ENCODE measurements at regions not wholly inside any gene's neighbourhood (a gene's known extent, or its start where the extent isn't known, plus 50 kb on each side); places are given as distances from the start of the nearest gene placed in this dataset.
A peak's percentile ranks its signal among the peaks of the same experiment; 100 is the strongest.

DNA sequence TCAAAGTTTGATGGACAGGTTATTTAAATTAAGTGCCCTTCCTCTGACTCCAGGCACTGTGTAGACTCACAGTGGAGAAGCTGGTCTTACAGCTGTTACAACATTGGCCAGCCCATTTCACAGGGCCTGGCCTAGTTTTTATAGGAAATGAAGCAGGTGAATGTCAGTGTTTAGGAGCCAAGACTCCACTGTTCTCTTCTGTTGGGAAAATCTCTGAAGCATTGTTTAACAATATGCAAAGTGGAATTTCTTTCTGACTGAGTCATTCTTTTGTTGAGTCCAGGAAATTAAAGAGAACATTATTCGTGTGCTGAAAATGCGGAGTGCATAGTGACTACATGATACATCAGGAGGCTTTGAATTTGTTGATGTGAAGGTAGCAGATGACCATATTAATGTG is 64.7 kb downstream of the ARRDC4 start:
- intact Hi-C loops (cut with DNase I) = no loop called here
- no peak for DNase-seq

DNA sequence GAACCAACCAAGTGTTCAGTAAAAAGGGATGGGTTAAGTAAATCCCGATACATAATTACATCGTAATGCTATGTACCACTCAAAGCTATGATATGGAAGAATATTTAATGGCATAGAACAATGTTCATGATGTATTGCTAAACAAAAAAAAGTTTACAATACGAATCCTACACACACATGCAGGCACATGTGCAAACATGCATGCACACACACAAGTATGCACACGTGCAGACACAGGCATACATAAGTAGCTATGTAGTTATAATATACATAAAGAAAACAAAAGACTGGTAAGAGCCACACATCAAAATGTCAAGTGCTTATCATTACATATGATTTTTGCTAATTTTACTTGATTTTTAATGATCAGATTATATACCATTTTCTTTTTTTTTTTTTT is 74.2 kb downstream of the ARRDC4 start:
- intact Hi-C loops (cut with DNase I) = no loop called here
- no peak for DNase-seq

GRCh38 chr15:98035134-98035533 is 74.6 kb downstream of the ARRDC4 start:
- intact Hi-C loops (cut with DNase I) = no loop called here
- no peak for DNase-seq

DNA sequence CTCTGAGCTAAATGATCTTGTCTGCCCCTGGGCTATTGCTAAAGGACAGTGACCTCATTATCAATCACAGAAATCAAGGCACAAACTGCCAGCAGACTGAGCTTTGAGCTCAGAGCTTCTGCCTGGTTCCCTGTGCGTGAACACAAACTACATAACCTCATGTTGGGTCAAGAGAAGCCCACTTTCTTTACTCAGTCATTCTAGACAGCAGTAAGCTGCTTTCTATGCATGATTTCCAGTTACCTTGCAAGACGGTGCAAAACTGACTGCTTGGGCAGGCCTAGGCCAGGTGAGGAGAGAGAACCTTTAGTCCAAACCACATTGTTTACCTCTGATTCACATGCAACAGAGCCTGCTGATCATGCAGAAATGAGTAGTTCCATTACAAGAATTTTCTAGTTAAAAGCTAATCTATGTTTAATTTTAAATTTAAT is 75.1 kb downstream of the ARRDC4 start:
- intact Hi-C loops (cut with DNase I) = no loop called here
- DNase-seq = no peak

DNA sequence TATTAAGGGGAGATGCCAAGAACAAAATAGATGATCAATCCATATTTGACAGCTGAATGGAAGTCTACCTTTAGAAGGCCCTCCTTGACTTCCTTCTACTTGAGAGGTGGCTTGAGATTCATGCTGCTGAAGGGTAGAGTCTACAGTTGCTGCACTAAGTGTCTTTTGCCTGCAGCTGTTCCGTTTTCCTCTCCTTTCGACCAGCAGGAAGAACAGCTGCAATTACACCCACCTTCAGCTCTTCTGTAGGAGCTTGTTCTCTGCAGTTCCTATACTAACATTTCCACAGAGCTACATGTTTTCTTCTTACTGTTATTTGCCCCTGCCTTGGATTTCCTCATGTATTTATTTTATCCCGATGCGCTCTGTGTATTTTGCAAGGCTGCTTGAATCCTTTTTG is 79.1 kb downstream of the ARRDC4 start:
- intact Hi-C loops (cut with DNase I) = no loop called here
- no peak for DNase-seq

- no peak for DNase-seq
- intact Hi-C loops (cut with DNase I) = no loop called here
Observed at GRCh38 chr15:98040146-98040545, 79.6 kb downstream of the ARRDC4 start.

DNA sequence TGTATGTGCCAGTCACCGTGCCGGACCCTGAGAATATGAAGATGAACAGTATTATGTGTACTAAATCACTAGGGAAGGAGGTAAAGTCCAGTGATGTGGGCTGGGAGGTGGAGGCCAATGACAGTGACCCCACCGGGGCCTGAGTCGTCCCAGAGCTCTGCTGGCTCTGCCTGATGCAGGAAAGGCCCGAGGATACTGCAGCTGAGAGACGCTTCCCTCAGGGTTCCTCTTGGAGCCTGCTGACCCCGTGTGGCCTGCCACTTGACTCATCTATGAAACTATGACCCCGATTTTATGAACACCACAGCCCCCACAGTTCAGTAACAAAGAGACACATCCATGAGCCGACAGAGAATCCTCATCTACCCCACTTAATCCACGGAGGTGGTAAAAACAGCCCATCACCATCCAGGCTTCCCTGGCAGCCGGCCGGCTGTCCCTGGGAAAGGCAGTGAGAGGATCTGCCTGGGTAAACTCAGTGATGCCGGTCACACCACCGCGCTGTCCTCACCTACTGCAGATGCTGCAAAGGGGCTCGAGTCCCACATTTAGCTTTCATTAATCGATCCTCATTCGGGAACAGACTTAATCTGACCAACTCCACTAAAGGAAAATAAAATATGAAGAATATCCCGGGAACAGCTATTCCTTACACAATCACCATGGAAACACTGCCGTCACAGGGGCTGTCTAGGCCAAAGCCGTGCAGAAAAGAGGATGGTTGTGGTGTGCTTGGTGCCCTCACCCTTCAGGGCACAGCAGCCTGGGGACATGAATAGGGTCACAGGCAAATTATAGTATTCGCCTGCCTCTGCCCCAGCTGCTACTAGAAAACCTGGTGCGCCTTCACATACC is 82.9 kb downstream of the ARRDC4 start:
- peak in 7 of 42 donors; percentile 3 to 39 (median 13) for DNase-seq
- intact Hi-C loops (cut with DNase I) = no loop called here

GRCh38 chr15:98051734-98052133 is 91.2 kb downstream of the ARRDC4 start:
- intact Hi-C loops (cut with DNase I) = no loop called here

GRCh38 chr15:98057453-98057852 is 97.0 kb downstream of the ARRDC4 start:
- DNase-seq = no peak
- intact Hi-C loops (cut with DNase I) = no loop called here

More at GRCh38 chr15:98051734-98052133, 91.2 kb downstream of the ARRDC4 start:
- no peak for DNase-seq

DNA sequence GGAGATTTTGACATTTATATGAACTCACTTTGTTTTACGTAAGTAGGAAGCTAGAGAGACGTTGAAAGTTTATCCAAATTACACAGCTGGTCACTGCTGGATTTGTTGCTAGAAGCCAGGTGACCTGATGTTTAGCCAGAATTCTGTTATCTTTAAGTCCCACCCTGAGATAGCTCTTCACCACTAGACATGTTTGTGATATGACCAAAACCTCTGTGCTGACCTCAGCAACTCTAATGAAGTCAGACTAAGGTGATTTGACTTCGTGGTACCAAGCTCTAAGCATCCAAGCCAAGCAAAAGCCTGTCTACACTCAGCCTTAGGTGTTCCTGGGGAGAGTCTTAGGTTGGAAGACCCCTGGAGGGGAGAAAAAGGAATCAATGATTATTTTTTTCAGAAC is 102.4 kb downstream of the ARRDC4 start:
- DNase-seq = no peak
- intact Hi-C loops (cut with DNase I) = no loop called here

DNA sequence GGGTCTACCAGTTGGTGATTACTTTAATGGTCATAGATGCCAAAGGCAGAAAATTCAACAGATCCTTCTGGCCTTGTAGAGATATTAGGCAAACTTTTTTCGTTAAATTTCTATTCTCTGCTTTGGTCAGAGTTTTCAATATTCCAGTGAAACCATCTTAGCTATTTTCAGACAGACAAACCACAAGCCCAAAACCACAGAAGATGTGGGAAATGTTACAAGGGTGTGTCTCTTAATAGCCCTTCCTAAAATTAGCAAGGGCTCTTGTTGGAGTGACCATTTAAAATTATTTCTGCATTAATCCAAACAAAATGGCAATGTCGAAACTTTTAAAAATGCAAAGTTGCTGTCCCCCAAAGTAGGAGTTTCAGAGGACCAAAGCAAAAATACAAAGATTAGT is 102.8 kb downstream of the ARRDC4 start:
- intact Hi-C loops (cut with DNase I) = no loop called here
- no peak for DNase-seq

GRCh38 chr15:98063871-98064270 is 103.4 kb downstream of the ARRDC4 start:
- no peak for DNase-seq
- intact Hi-C loops (cut with DNase I) = no loop called here

DNA sequence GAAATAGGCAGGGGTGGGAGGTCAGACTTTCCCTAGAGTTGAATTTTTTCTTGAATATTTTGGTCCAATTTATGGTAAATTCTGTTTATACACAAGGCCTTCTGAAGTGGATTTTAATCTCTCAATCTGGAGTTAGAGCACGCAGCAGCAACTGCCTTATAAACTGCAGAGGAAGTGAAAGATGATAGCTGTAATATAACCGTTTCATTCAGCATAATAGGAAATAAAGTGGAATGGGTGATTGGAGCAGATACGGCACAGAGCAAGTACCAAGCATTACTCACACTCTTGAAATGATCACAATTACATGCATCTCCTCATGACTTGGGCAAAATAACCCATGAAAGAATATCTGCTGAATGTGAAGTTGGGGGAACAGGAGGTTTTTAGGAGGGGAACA is 106.8 kb downstream of the ARRDC4 start:
- intact Hi-C loops (cut with DNase I) = no loop called here

GRCh38 chr15:98069256-98069655 is 108.8 kb downstream of the ARRDC4 start:
- intact Hi-C loops (cut with DNase I) = no loop called here
- DNase-seq = no peak

More for the DNA sequence above, 106.8 kb downstream of the ARRDC4 start:
- no peak for DNase-seq

GRCh38 chr15:98070137-98070536 is 109.6 kb downstream of the ARRDC4 start:
- DNase-seq = no peak
- intact Hi-C loops (cut with DNase I) = no loop called here

DNA sequence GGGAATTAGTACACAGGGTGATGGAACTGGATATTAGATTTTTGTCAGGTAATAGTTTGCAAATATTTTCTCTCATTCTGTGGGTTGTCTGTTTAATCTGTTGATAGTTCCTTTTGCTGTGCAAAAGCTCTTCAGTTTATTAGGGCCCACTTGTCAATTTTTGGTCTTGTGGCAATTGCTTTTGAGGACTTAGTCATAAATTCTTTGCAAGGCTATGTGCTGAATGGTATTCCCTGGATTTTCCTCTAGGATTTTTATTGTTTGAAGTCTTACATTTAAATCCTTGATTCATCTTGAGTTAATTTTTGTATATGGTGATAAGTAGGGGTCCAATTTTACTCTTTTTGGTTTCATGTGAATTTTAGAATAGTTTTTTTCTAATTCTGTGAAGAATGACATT is 111.3 kb downstream of the ARRDC4 start:
- intact Hi-C loops (cut with DNase I) = no loop called here
- DNase-seq = no peak

DNA sequence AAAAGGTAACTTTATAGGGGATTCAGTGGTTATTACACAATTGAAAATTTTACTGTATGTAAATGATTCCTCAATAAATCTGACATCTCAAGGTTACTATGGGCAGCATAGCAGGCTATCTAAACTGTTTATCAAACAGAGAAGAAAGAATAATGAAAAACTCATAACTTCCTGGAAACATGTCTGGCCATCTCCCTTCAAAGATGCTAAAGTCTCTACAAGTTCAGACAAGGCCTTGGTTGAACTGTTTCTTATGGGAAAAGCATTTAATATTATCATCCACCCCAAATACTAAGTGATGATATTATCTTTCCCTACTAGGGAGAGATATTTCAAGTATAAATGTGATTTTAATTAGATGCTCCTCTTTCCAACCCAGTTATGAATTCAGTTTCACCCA is 114.9 kb downstream of the ARRDC4 start:
- intact Hi-C loops (cut with DNase I) = no loop called here

GRCh38 chr15:98076021-98076816 is 115.7 kb downstream of the ARRDC4 start:
- intact Hi-C loops (cut with DNase I) = no loop called here
- peak in 3 of 42 donors; percentile 3 to 57 (median 12) for DNase-seq

More for the DNA sequence above, 114.9 kb downstream of the ARRDC4 start:
- no peak for DNase-seq

- DNase-seq = peak in 40 of 42 donors; percentile 16 to 77 (median 50)
- intact Hi-C loops (cut with DNase I) = no loop called here
Observed at GRCh38 chr15:98077186-98077585, 116.7 kb downstream of the ARRDC4 start.

DNA sequence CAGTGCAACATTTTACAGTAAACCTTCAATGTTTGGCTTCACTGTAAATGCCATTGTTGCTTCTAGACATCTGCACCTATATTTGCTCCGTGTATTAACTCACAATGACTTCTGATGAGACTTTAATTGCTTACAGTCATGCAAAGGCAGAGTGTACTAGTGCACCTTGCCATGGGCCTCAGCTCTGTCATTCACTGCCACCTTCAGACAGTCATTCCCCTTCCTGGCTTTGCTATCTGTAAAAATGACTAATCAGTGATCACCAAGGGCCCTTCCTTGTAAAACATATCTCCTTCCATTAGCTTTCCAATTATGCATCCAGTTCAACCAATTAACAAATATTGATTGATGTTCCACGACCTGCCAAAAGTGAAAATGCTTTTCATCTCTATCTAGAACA is 120.3 kb downstream of the ARRDC4 start:
- no peak for DNase-seq
- intact Hi-C loops (cut with DNase I) = loop anchor here (10.0 kb wide), 1 partner anchor 176 kb away; no protein-coding TSS in a partner anchor
